GM12892 (cell line): ENCODE measurements at regions not wholly inside any gene's neighbourhood (a gene's known extent, or its start where the extent isn't known, plus 50 kb on each side); places are given as distances from the start of the nearest gene placed in this dataset.

Source experiments
- POLR2A ChIP-seq: IDR thresholded peaks from 2 replicates; pipeline ENCODE4 v1.6.1; 2011; ENCODE audit warnings: low read depth, low read length, control low read depth
- POLR2AphosphoS5 ChIP-seq: IDR thresholded peaks from 2 replicates; pipeline ENCODE4 v1.6.1; 2011; ENCODE audit warnings: low read depth, low read length, control low read depth
- TAF1 ChIP-seq: IDR thresholded peaks from 2 replicates; pipeline ENCODE4 v1.6.1; 2011; ENCODE audit warnings: low read depth, mild to moderate bottlenecking, control low read depth, low read length, borderline replicate concordance

- no peak for TF ChIP-seq POLR2AphosphoS5
- no peak for TF ChIP-seq TAF1
- TF ChIP-seq POLR2A: no peak
These were observed 937.0 kb downstream of the IGSF11 start for GRCh38 chr3:118097660-118098059.
